CD14-positive monocyte (primary cell): ENCODE measurements at regions not wholly inside any gene's neighbourhood (a gene's known extent, or its start where the extent isn't known, plus 50 kb on each side); places are given as distances from the start of the nearest gene placed in this dataset.

Source experiments
- DNase-seq, 3 donors: peaks; one replicate each; pipeline ENCODE4 v3.0.0-alpha.2; 2011 to 2022
- H2AFZ ChIP-seq: 2 replicates; pipeline ENCODE4 v1.6.0; 2012; ENCODE audit warnings: mild to moderate bottlenecking, low read depth, low read length, inconsistent platforms; ENCODE audit not compliant: insufficient read depth, poor library complexity, severe bottlenecking
- H3K27ac ChIP-seq, 2 donors: 1 replicate in 1 of 2; 2 replicates in 1 of 2; pipeline ENCODE4 v1.5.1; 2012 to 2013; ENCODE audit warnings: low read length in 2 of 2, control low read depth in 1 of 2, inconsistent platforms in 1 of 2, low read depth in 1 of 2, mild to moderate bottlenecking in 1 of 2
- H3K27me3 ChIP-seq, 2 donors: one replicate each; pipeline versions ENCODE4 v1.6.0 to v1.6.1; 2011 to 2013; ENCODE audit warnings: low read length in 2 of 2; ENCODE audit not compliant: control insufficient read depth in 2 of 2, insufficient read depth in 2 of 2
- H3K36me3 ChIP-seq, 2 donors: replicated peaks in 1 of 2; 1 replicate in 1 of 2; 2 replicates in 1 of 2; pipeline versions ENCODE4 v1.5.1 to v1.6.1; 2012 to 2013; ENCODE audit warnings: low read length in 2 of 2, control low read depth in 1 of 2, inconsistent platforms in 1 of 2, mild to moderate bottlenecking in 1 of 2; ENCODE audit not compliant: insufficient read depth in 2 of 2, control insufficient read depth in 1 of 2
- H3K4me1 ChIP-seq, 2 donors: 1 replicate in 1 of 2; 2 replicates in 1 of 2; pipeline versions ENCODE4 v1.5.1 to v1.6.1; 2012 to 2013; ENCODE audit warnings: low read length in 2 of 2, control low read depth in 1 of 2, inconsistent platforms in 1 of 2, mild to moderate bottlenecking in 1 of 2, moderate library complexity in 1 of 2; ENCODE audit not compliant: insufficient read depth in 2 of 2, control insufficient read depth in 1 of 2
- H3K4me2 ChIP-seq: replicated peaks from 2 replicates; pipeline ENCODE3; 2012; ENCODE audit warnings: low read length, moderate library complexity, mild to moderate bottlenecking; ENCODE audit not compliant: poor library complexity, severe bottlenecking; ENCODE audit errors: extremely low read depth
- H3K4me3 ChIP-seq, 3 experiments: fragments of 200-600 bp in 1 of 3; sonication (generic) in 1 of 3; replicated peaks in 1 of 3; 1 replicate in 2 of 3; 2 replicates in 1 of 3; pipeline ENCODE4 v1.5.1; 2011 to 2013; ENCODE audit warnings: low read length in 3 of 3, mild to moderate bottlenecking in 3 of 3, control low read depth in 2 of 3, low read depth in 2 of 3, inconsistent platforms in 1 of 3, moderate library complexity in 1 of 3
- H3K79me2 ChIP-seq: 2 replicates; pipeline ENCODE4 v1.6.0; 2012; ENCODE audit warnings: mild to moderate bottlenecking, control low read depth, inconsistent platforms, low read length, moderate library complexity; ENCODE audit not compliant: insufficient read depth
- H3K9ac ChIP-seq: 2 replicates; pipeline ENCODE4 v1.6.0; 2017; ENCODE audit warnings: low read length, mild to moderate bottlenecking; ENCODE audit not compliant: insufficient read depth, poor library complexity, severe bottlenecking
- H3K9me3 ChIP-seq, 2 donors: replicated peaks in 1 of 2; 1 replicate in 1 of 2; 2 replicates in 1 of 2; pipeline versions ENCODE4 v1.5.1 to v1.6.1; 2012 to 2013; ENCODE audit warnings: low read length in 2 of 2, control low read depth in 1 of 2; ENCODE audit not compliant: control insufficient read depth in 1 of 2, insufficient read depth in 1 of 2
- H4K20me1 ChIP-seq: 2 replicates; pipeline ENCODE4 v1.6.0; 2012; ENCODE audit warnings: mild to moderate bottlenecking, low read length, control low read depth, moderate library complexity; ENCODE audit not compliant: insufficient read depth
- H3K27ac Mint-ChIP-seq, 7 donors: one replicate each; pipeline ENCODE4 v1.8.0; 2020; ENCODE audit warnings: mild to moderate bottlenecking in 7 of 7, mixed read lengths in 7 of 7, moderate library complexity in 6 of 7, inconsistent platforms in 2 of 7
- H3K27me3 Mint-ChIP-seq, 3 donors: one replicate each; pipeline ENCODE4 v1.8.0; 2021 to 2022; ENCODE audit warnings: low read depth in 3 of 3, mild to moderate bottlenecking in 3 of 3, mixed read lengths in 3 of 3, moderate library complexity in 3 of 3, inconsistent platforms in 1 of 3
- H3K36me3 Mint-ChIP-seq, 2 donors: one replicate each; pipeline ENCODE4 v1.8.0; 2020; ENCODE audit warnings: mixed read lengths in 2 of 2, inconsistent platforms in 1 of 2, mild to moderate bottlenecking in 1 of 2
- H3K4me1 Mint-ChIP-seq: one replicate; pipeline ENCODE4 v1.8.0; 2020; ENCODE audit warnings: mild to moderate bottlenecking, mixed read lengths
- H3K4me3 Mint-ChIP-seq, 2 donors: one replicate each; pipeline ENCODE4 v1.8.0; 2020; ENCODE audit warnings: mild to moderate bottlenecking in 2 of 2, mixed read lengths in 2 of 2, moderate library complexity in 1 of 2
- H3K9me3 Mint-ChIP-seq, 7 donors: one replicate each; pipeline ENCODE4 v1.8.0; 2020 to 2022; ENCODE audit warnings: mixed read lengths in 7 of 7, mild to moderate bottlenecking in 6 of 7, moderate library complexity in 6 of 7, inconsistent platforms in 2 of 7
- WGBS: methylation state at CpG from one replicate; pipeline ENCODE4 v1.1.5; 2013; ENCODE audit warnings: missing lambda C conversion rate; ENCODE audit not compliant: insufficient coverage; 5-methylcytosine and 5-hydroxymethylcytosine counted together
- intact Hi-C, 2 donors: fragments of 100-400 bp; cut with micrococcal nuclease; formaldehyde crosslinking; loops; one replicate each; pipeline versions ENCODE4 v1.15.0 to v1.15.1; 2023
- TF ChIP-seq, protein P1 (sequence below): fragments of 200-600 bp; IDR thresholded peaks from one replicate; pipeline ENCODE4 v1.8.0; 2022; ENCODE audit warnings: antibody characterized with exemption, mild to moderate bottlenecking

DNA sequence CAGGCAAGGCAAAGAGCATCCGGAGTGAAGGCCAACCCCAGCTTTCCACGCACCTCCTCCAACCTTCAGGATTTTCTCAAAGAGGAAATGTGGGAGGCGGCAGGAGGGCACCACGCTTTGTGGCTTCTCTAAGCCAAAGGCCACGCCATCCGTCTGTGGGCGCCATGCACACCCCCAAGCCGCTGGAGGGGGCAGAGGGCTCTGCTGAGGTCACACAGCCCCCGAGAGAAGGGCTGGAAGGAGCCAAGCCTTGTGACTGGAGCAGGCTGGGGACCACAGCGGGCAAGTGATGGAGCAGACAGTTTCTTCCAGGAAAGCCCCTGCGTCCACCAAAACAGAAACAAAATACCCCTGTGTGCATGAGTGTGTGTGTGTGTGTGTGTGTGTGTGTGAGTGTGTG lies 527.4 kb downstream of the BRD1 start:
- Mint-ChIP-seq H3K27ac (no peak overlapping the region), H3K4me1 (no peaks in the 10 kb centered on the region), H3K9me3 (peaks cover 0 to 10% (median 5%) of the 10 kb centered on the region in 7 donors), H3K27me3 (peaks cover 2 to 8% (median 5%) of the 10 kb centered on the region in 3 donors), H3K4me3 (no peak overlapping the region), H3K36me3 (no peaks in the 10 kb centered on the region)
- DNase-seq = no peak
- H3K9me3 ChIP-seq = peaks cover 0 to 2% of the 10 kb centered on the region in 2 donors
- H3K4me1 ChIP-seq = no peaks in the 10 kb centered on the region
- no peaks in the 10 kb centered on the region for H3K27me3 ChIP-seq
- intact Hi-C loops = no loop called here
- no peak overlapping the region for H3K4me2 ChIP-seq
- H3K9ac ChIP-seq = no peak overlapping the region
- H3K4me3 ChIP-seq = no peak overlapping the region
- TF ChIP-seq, protein P1, sequence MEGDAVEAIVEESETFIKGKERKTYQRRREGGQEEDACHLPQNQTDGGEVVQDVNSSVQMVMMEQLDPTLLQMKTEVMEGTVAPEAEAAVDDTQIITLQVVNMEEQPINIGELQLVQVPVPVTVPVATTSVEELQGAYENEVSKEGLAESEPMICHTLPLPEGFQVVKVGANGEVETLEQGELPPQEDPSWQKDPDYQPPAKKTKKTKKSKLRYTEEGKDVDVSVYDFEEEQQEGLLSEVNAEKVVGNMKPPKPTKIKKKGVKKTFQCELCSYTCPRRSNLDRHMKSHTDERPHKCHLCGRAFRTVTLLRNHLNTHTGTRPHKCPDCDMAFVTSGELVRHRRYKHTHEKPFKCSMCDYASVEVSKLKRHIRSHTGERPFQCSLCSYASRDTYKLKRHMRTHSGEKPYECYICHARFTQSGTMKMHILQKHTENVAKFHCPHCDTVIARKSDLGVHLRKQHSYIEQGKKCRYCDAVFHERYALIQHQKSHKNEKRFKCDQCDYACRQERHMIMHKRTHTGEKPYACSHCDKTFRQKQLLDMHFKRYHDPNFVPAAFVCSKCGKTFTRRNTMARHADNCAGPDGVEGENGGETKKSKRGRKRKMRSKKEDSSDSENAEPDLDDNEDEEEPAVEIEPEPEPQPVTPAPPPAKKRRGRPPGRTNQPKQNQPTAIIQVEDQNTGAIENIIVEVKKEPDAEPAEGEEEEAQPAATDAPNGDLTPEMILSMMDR = no peak
- no peaks in the 10 kb centered on the region for H3K36me3 ChIP-seq
- H3K79me2 ChIP-seq = no peaks in the 10 kb centered on the region
- 64% methylated on average over 8 of the region's 11 CpGs for WGBS
- no peak overlapping the region for H2AFZ ChIP-seq
- H4K20me1 ChIP-seq = no peaks in the 10 kb centered on the region
- no peak overlapping the region for H3K27ac ChIP-seq

DNA sequence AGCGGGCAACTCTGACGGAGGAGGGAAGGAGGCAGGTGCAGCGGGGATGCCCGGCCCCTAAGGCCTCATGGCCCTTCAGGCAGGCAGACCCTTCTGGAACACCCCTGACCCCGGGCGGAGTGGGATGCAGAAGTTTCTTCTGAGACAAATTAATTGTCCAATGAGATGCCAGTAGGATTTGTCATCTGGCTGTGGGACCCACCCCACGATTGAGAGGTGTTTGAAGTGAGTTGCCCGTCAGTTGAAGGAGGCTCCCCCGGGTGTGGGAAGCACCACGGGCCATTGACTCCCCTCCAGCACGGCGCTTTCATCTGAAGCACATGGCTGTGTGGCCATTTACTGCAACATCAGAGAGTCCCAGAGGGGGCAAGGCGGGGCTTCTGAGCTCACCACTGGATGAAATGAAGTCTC lies 527.8 kb downstream of the BRD1 start:
- H3K4me3 Mint-ChIP-seq = no peak overlapping the region
- H3K4me3 ChIP-seq = no peak overlapping the region

More for the DNA sequence above, 527.8 kb downstream of the BRD1 start:
- Histone ChIP-seq H3K4me2 (no peak overlapping the region), H2AFZ (no peak overlapping the region), H3K4me1 (no peaks in the 10 kb centered on the region), H3K9me3 (peaks cover under 1 to 6% of the 10 kb centered on the region in 2 donors), H3K27me3 (no peaks in the 10 kb centered on the region), H3K79me2 (no peaks in the 10 kb centered on the region), H3K27ac (no peak overlapping the region), H3K9ac (no peak overlapping the region), H4K20me1 (no peaks in the 10 kb centered on the region), H3K36me3 (no peaks in the 10 kb centered on the region)
- Mint-ChIP-seq H3K9me3 (peaks cover 0 to 13% (median 6%) of the 10 kb centered on the region in 7 donors), H3K4me1 (no peaks in the 10 kb centered on the region), H3K36me3 (no peaks in the 10 kb centered on the region), H3K27ac (no peak overlapping the region), H3K27me3 (peaks cover 2 to 8% (median 5%) of the 10 kb centered on the region in 3 donors)
- intact Hi-C loops = no loop called here
- 90% methylated on average over 13 of the region's 13 CpGs for WGBS
- TF ChIP-seq, protein P1 = no peak
- DNase-seq = no peak
